ENCODE measurements at regions not wholly inside any gene's neighbourhood (a gene's known extent, or its start where the extent isn't known, plus 50 kb on each side); places are given as distances from the start of the nearest gene placed in this dataset.
"Not testable (repeated sequence)": the region's sequence is repeated elsewhere in the genome, so short reads cannot be mapped to it uniquely, and the experiment has no call there.

DNA sequence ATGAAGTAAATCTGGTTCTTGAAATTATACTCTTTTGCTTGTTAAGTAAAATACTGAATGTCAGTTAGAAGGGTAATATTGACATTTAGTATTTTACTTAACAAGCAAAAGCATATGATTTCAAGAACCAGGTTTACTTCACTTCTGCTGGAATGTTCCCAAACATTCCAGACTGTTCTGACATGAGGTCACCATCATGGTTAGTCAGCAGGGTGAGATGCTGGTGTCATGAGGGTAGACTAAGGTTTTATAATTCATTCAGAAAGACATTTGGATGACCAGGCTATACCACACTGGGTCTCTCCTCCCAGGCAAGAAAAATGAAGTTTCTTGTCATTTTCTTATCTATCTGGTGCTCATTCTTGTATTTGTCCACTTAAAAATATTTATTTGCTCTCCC is 414.4 kb upstream of the MMS22L start:
- DNase-seq: no peak

GRCh38 chr6:97701801-97702200 is 418.8 kb upstream of the MMS22L start:
- DNase-seq: no peak

- no peak for DNase-seq
These were observed 419.2 kb upstream of the MMS22L start for GRCh38 chr6:97702248-97702647.

DNA sequence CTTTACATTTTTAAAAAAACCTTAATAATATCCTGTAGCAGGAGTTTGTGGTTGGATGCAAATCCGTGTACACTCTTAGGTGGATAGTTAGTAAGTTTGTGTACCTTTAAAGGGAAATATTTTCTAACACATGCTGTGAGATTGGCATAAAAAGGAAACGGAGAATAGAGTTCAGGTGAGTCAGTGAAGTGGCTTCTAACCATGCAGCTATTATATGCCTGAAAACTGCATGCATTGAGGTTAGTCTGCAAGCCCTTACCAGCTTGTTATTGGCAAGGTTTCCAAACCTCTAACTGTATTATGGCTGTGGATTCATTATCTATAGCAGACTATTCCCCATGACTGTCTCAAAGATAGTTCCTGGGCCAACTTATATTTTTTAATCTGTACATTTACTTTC is 420.6 kb upstream of the MMS22L start:
- no peak for DNase-seq

GRCh38 chr6:97705568-97705967 is 422.6 kb upstream of the MMS22L start:
- no peak for DNase-seq

DNA sequence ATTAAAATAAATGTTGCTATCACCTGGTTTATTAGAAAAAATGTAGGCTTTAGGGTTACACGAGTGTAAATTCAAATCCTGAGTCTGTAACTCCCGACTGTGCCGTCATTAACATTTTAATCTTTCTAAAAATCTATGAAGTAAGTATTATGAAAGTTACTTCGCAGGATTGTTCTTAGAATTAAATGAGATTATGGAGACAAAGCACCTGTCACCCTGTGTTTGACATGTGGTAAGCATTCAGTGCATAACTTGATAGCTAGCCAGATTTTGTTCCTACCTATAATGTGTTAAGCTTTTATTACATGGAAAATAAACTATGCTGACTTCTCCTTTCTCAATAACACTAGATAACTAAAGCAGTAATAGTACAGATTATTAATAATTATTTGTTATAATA is 429.7 kb upstream of the MMS22L start:
- DNase-seq: no peak

GRCh38 chr6:97714772-97715171 is 431.8 kb upstream of the MMS22L start:
- no peak for DNase-seq

DNA sequence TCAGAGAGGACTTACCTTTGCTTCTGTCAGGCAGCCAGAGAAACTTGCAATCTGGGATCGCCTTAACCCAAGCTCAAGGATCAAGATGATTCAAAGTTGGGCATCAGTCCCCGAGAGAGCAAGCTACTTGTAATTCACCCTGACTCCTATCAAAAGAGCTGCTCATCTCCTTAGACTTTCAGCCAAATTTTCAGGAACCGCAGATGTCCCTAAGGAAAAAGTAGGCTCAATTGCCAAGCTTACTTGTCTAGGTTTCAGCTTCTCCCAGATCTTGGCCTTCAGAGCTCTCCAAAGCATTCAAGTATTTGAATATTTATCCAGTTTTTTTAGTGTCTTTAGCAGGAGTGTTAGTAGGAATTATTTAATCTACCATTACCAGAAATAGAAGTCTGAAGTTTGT is 434.1 kb upstream of the MMS22L start:
- no peak for DNase-seq

- DNase-seq: no peak
These were observed 443.4 kb upstream of the MMS22L start for GRCh38 chr6:97726378-97726777.

DNA sequence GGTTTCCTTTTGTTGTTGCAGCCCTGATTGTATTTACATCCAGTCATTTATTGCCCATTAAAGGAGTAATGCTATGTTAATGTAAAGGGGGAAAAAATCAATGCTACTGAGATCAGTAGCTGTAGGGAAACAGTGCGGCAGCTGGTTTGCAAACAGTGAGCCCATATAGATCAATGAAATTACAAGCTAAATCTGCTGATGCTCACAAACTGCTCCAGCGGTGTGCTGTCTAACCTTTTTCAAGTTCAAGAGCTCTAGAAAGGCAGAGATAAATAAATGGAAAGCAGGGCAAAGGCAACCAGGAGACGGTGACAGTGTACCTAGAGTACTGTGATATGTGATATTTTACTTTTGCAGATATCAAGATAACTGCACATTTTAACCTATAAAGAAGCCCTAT is 449.0 kb upstream of the MMS22L start:
- DNase-seq: no peak

DNA sequence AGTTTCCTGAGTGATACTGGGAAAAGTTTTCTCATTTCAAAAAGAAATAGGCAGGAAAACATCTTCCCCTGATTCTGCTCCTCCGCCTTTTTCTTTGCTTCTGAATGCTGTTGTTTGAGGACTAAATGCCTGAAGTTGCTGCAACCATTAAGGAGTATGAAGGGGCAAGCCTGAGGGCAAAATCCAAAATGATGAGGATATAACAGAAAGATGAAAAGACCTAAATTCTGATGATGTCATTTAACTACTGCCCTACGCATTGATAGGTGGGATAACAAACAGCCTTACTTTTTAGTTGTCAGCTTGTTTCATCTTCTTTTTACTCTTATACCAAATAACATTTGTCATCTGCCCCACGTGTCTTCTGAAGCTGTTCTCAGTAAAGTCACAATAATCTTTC is 474.6 kb upstream of the MMS22L start:
- DNase-seq: no peak

DNA sequence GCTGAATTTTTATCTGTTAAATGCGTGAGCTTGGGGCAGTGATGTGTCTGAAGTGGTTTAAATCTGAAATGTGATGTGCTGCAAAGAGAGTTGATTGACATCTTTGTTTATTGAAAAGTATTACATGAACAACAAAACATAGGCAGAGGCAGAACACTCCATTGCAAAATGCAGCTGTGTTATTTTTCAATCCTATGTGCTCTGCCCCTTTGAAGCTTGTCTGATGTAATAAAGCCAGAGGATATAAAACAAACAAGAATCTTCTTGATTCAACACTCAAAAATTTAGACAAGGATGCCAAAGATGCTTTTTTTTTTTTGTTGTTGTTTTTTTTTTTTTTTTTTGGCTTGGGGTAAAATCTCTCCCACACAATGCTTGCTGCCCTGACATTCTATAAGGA is 482.4 kb upstream of the MMS22L start:
- no peak for DNase-seq

DNA sequence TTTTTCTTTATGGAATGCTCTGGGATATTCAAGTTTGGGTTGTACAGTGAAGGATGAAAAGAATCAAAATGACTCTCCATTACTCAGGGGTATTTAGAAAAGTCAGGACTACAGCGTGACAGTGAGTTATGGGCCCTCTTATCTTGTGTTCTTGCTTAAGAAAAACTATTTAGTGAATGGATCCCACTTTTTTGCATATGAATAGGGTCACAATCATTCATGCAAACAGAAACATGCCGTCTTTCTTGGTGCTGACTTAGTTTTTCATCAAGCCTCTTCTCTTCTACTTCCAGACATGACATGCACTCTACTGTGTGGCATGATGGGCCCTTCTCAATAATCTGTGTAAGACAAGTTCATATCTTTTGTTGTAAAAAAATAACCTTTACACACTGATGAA is 488.4 kb upstream of the MMS22L start:
- no peak for DNase-seq

DNA sequence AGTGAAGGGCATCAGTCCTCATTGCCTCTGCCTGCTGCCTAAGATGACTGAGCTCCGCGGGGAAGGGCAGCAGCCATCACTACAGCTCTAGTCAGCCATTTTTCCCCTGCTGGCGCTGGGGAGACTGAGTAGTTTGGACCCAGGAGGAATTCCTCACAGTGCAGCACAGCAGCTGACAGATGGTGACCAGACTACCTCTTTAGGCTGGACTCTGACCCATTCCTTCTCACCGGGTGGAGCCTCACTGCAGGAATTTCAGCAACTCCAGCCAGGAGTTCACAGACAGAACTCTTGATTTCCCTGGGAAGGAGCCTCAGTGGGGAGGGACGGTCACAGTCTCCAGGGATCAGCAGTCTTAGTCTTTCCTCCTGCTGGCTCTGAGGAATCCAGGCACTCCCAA is 492.0 kb upstream of the MMS22L start:
- DNase-seq: no peak

GRCh38 chr6:97778290-97779038 is 495.4 kb upstream of the MMS22L start:
- no peak for DNase-seq

DNA sequence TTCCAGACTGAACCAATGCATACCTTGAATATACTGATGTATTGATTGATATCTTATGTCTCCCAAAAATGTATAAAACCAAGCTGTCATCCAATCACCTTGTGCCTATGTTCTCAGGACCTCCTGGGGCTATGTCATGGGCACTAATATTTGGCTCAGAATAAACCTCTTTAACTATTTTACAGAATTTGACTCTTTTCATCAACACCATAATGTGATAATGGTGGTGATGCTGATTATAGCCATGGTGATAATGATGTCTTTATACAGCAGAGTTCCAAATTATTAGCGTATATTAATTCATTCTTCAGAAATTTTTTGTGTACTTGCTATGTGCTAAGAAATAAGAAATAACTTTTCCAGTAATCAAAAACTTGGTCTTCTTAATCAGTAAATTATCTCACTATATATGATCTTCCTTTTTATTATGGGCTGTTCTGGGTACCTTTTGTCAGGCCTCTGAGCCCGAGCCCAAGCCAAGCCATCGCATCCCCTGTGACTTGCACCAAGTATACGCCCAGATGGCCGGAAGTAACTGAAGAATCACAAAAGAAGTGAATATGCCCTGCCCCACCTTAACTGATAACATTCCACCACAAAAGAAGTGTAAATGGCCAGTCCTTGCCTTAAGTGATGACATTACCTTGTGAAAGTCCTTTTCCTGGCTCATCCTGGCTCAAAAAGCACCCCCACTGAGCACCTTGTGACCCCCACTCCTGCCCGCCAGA is 496.2 kb upstream of the MMS22L start:
- not testable (repeated sequence) for DNase-seq

DNA sequence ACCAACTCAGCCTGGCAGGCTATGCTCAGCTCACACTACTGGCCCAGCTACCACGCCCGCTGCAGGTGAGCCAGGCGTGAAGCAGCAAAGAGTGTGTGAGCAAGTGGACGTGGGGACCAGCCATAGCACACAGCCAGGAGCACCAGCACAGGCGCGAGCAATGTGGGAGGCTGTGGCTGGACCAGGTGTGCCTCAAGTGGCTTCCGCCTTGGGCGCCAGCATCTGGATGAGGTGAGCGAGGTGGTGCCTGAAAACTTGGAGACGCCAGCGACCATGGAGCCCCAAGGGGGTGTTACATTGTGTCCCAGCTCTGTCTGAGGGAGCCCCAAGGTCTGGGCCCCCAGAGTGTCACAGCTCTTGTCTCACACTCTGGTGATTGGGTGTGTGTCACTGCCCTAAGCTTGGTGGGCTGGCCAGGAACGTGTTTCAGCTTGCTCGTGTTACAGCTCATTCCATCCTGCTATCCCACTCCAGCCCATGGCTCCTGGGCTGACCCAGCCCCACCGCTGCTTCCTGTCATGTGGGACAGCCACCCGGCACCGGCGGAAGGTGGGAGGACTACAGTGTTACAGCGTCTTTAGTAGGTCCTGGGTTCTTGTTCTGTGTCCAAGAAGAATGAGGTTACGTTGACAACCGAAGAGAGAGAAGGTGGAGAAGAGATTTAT is 508.0 kb upstream of the MMS22L start:
- DNase-seq: no peak

- DNase-seq: no peak
These were observed 522.6 kb upstream of the MMS22L start for GRCh38 chr6:97805596-97805995.

DNA sequence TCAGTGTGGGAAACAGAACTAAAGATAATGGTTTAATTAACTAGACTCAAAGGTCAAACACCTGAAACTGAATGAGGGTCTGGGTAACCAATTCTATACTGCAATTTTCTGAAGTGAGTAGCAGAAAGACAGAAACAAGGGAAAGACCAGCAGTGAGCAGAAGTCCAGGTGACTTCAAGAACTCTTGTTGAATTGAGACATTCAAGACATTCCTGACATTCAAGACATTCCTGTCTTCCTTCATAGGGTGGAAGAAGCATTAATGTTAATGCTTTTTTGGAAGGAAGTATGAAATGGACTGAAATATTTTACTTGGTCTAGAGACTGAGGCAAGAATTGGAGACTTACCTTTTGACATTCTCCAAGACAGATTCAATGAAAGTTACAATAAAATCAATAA is 529.9 kb upstream of the MMS22L start:
- no peak for DNase-seq

DNA sequence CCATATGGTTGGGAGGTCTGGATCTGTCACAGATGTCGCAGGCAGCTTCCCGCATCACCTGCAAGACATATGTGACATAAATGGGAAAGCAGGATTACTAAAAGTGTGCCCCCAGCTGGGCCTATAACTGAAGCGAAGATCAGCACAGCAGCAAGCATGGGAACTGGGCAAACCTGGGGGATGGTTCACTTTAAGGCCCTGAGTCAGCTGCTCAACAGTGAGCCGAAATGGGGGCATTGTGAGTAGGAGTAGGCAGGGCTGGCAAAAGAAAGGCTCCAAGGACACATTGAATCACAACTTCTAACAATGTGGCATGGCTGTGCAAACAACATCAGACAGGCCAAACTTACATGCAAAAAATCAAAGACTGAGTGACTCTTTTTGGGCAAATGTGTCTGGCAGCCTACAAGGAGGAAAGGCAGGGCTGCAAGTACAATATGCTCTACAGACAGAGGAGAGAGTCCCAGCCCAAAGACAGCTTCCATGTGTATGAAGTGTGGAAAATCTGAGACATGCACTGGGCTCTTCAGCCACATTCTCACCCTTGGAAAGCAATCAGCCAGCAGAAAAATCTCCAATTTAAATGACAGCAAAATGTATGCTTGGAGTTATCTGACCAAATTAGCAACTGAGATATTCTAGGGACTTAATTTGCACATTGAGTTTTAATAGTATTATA is 531.0 kb upstream of the MMS22L start:
- DNase-seq: no peak

DNA sequence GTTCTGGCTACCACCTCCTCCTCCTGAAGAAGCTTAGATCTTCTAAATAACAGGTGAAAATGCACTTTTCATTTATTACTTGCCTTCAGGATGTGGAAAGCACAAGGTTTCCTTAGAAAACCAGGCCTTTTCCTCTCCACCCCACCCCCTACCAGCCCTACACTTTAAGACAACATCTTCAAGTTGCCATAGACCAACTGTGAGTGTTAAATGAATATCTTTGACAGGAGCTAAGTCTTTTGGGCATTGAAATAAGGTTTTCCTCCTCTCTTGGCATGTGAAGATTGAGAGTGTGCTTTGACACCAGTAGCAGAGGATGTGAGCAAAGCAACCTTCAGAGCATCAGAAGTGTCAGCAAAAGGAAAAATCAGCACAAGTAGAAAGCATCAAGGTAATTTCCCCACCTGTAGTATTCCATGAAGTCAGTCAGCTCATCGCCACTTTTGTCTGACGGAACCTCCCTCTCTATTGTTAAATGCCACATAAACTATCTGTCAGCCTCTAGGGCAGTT is 532.3 kb upstream of the MMS22L start:
- no peak for DNase-seq

- no peak for DNase-seq
These were observed 533.5 kb upstream of the MMS22L start for GRCh38 chr6:97816526-97816925.

DNA sequence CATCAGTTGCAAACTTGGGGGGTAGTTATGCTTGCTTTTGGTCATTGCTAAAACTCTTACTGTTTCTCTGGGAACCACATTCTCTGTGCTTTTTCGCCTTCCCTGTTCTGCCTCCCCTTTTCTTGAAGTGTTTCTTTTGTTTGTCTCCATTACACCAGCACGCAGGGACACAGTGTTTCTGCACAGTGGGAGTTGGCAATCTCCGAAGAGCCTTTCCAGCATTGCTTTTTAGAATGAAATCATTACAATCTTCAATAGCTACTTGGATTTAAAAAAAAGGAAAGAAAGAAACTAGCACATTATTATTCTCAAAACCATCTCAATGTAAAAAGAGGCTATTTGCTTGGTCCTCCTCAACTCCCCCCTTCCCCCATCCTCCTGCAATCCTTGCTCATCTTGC is 536.7 kb upstream of the MMS22L start:
- no peak for DNase-seq
